Kidney epithelial cell (primary cell): ENCODE measurements at regions not wholly inside any gene's neighbourhood (a gene's known extent, or its start where the extent isn't known, plus 50 kb on each side); places are given as distances from the start of the nearest gene placed in this dataset.

Experiments used
- DNase-seq: peaks from one replicate; pipeline ENCODE4 v3.0.0-alpha.2; 2010; ENCODE audit warnings: low read depth
- H3K27me3 ChIP-seq: 2 replicates; pipeline ENCODE4 v1.6.0; 2011; ENCODE audit warnings: low read length; ENCODE audit not compliant: control insufficient read depth, insufficient read depth
- H3K36me3 ChIP-seq: 2 replicates; pipeline ENCODE4 v1.5.1; 2011; ENCODE audit warnings: low read length; ENCODE audit not compliant: control insufficient read depth, insufficient read depth
- H3K4me3 ChIP-seq: 2 replicates; pipeline ENCODE4 v1.5.1; 2011; ENCODE audit warnings: low read depth, mild to moderate bottlenecking, control low read depth, low read length
- CTCF ChIP-seq: IDR thresholded peaks from 2 replicates; pipeline ENCODE4 v1.5.1; 2011; ENCODE audit warnings: mild to moderate bottlenecking, moderate library complexity, low read length, control low read depth, inconsistent platforms; ENCODE audit not compliant: insufficient read depth, poor library complexity, severe bottlenecking

GRCh38 chr20:56851552-56851951, 222.4 kb downstream of the TFAP2C start:
- DNase-seq = no peak
- no peak overlapping the region for H3K4me3 ChIP-seq
- no peak for TF ChIP-seq CTCF
- no peaks in the 10 kb centered on the region for H3K27me3 ChIP-seq
- H3K36me3 ChIP-seq = no peaks in the 10 kb centered on the region

- no peaks in the 10 kb centered on the region for H3K36me3 ChIP-seq
- H3K4me3 ChIP-seq = no peak overlapping the region
- peaks cover 3% of the 10 kb centered on the region for H3K27me3 ChIP-seq
- no peak for TF ChIP-seq CTCF
- DNase-seq = no peak
Measured at GRCh38 chr20:56855708-56856107, 226.6 kb downstream of the TFAP2C start.

GRCh38 chr20:56857950-56858349, 228.8 kb downstream of the TFAP2C start:
- Histone ChIP-seq H3K4me3 (no peak overlapping the region), H3K36me3 (no peaks in the 10 kb centered on the region), H3K27me3 (peaks cover 3% of the 10 kb centered on the region)
- TF ChIP-seq CTCF = no peak
- no peak for DNase-seq

- no peak overlapping the region for H3K4me3 ChIP-seq
- no peak for DNase-seq
- no peaks in the 10 kb centered on the region for H3K36me3 ChIP-seq
- TF ChIP-seq CTCF = no peak
- H3K27me3 ChIP-seq = peaks cover 3% of the 10 kb centered on the region
Measured at GRCh38 chr20:56859039-56859800, 230.1 kb downstream of the TFAP2C start.

- DNase-seq = peak; percentile 7
- H3K27me3 ChIP-seq = peaks cover 3% of the 10 kb centered on the region
Measured at GRCh38 chr20:56859801-56860261, 230.7 kb downstream of the TFAP2C start.

More at GRCh38 chr20:56859801-56860261, 230.7 kb downstream of the TFAP2C start:
- no peak overlapping the region for H3K4me3 ChIP-seq
- no peaks in the 10 kb centered on the region for H3K36me3 ChIP-seq
- TF ChIP-seq CTCF = no peak
